ENCODE measurements at regions not wholly inside any gene's neighbourhood (a gene's known extent, or its start where the extent isn't known, plus 50 kb on each side); places are given as distances from the start of the nearest gene placed in this dataset.

DNA sequence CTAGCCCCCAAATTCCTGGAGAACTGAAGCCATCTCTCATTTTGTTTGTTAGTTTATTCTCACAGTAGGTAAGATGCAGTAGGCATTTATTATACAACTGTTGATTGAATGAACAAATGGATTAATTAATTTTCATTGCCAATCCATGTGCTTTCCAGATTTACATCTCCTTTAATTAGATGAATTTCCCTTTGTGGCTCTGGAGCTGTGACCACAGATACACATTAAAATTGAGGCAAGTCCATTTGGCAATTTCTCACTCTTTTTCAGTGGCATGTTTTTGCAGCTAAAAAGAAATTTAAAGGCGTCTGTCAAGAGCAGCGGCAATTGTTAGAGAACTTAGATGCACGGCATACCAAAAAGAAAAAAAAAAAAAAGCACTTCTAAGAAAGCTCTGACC lies 635.4 kb upstream of the SOX9 start:
- TF ChIP-seq, protein P1, sequence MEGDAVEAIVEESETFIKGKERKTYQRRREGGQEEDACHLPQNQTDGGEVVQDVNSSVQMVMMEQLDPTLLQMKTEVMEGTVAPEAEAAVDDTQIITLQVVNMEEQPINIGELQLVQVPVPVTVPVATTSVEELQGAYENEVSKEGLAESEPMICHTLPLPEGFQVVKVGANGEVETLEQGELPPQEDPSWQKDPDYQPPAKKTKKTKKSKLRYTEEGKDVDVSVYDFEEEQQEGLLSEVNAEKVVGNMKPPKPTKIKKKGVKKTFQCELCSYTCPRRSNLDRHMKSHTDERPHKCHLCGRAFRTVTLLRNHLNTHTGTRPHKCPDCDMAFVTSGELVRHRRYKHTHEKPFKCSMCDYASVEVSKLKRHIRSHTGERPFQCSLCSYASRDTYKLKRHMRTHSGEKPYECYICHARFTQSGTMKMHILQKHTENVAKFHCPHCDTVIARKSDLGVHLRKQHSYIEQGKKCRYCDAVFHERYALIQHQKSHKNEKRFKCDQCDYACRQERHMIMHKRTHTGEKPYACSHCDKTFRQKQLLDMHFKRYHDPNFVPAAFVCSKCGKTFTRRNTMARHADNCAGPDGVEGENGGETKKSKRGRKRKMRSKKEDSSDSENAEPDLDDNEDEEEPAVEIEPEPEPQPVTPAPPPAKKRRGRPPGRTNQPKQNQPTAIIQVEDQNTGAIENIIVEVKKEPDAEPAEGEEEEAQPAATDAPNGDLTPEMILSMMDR (conservative IDR thresholded peaks at IDR 0.05; ENCODE audit: low read depth, low read length): no peak
- TF ChIP-seq EZH2 (IDR thresholded peaks at IDR 0.05; ENCODE audit: borderline replicate concordance, low read depth, low read length, poor library complexity, severe bottlenecking): no peak
- Histone ChIP-seq H3K27ac (ENCODE audit: low read depth, low read length, poor library complexity, severe bottlenecking) (no peak overlapping the region), H3K27me3 (replicated peaks; ENCODE audit: insufficient read depth, low read depth, low read length, poor library complexity) (no peaks in the 10 kb centered on the region), H3K4me1 (ENCODE audit: insufficient read depth, low read length, poor library complexity, severe bottlenecking) (no peaks in the 10 kb centered on the region), H3K4me3 (ENCODE audit: low read depth, low read length, poor library complexity, severe bottlenecking) (no peak overlapping the region), H3K36me3 (ENCODE audit: insufficient read depth, low read length, poor library complexity, severe bottlenecking) (no peaks in the 10 kb centered on the region), H3K9me3 (ENCODE audit: low read depth, low read length, poor library complexity, severe bottlenecking) (no peaks in the 10 kb centered on the region)
- intact Hi-C loops (cut with micrococcal nuclease; ENCODE audit: unreplicated experiment): no loop called here
- ChIA-PET POLR2A (ENCODE audit: low non-redundant PET) (no interaction called here), CTCF (no interaction called here)
- DNase-seq (ENCODE audit: low spot score): no peak
- BruUV-seq (replicated peaks): no TSS peak

DNA sequence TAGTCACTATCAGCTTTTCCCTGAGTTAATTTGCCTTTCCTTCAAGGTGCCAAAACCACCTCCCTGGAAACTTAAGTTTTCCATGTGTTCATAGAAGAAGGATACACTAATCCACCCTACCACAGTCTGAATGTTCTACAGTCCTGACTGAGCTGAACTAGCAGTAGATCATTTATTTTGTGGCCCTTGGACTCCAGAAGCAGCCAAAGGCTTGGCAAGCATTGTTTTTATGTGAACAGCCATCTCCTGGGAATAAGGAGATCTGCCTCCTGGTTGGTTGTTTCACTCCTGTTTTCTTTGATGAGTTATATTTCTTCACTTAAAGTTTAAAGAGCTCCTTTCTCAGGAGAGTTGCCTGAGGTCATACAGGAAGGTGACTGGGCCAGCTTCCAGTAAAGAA lies 634.6 kb upstream of the SOX9 start:
- ChIA-PET CTCF (no interaction called here), POLR2A (ENCODE audit: low non-redundant PET) (no interaction called here)
- no peaks in the 10 kb centered on the region for H3K27me3 ChIP-seq (replicated peaks; ENCODE audit: insufficient read depth, low read depth, low read length, poor library complexity)
- no TSS peak for BruUV-seq (replicated peaks)
- no peak overlapping the region for H3K27ac ChIP-seq (ENCODE audit: low read depth, low read length, poor library complexity, severe bottlenecking)
- TF ChIP-seq, protein P1 (conservative IDR thresholded peaks at IDR 0.05; ENCODE audit: low read depth, low read length): no peak
- TF ChIP-seq EZH2 (IDR thresholded peaks at IDR 0.05; ENCODE audit: borderline replicate concordance, low read depth, low read length, poor library complexity, severe bottlenecking): no peak
- no peaks in the 10 kb centered on the region for H3K36me3 ChIP-seq (ENCODE audit: insufficient read depth, low read length, poor library complexity, severe bottlenecking)
- no peak for DNase-seq (ENCODE audit: low spot score)
- H3K4me3 ChIP-seq (ENCODE audit: low read depth, low read length, poor library complexity, severe bottlenecking): no peak overlapping the region
- H3K9me3 ChIP-seq (ENCODE audit: low read depth, low read length, poor library complexity, severe bottlenecking): no peaks in the 10 kb centered on the region
- intact Hi-C loops (cut with micrococcal nuclease; ENCODE audit: unreplicated experiment): no loop called here
- H3K4me1 ChIP-seq (ENCODE audit: insufficient read depth, low read length, poor library complexity, severe bottlenecking): no peaks in the 10 kb centered on the region

DNA sequence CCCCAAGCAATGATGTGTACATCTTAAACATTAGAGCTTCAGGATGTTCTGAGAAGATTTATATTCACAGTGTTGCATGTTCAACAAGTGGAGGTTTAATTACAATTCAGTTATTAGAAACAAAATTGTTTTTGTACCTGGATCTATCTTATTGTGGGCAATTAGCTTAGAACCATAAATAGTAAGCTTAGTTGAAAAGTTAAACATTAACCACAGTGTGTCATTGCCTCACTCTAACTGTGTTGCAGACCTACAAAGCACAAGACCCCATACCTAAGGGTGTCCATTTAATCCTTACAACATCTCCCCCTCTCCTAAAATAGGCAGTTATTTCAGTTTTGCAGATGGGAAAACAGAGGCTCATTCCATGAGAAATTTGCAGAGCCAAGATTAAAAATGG lies 632.0 kb upstream of the SOX9 start:
- DNase-seq (ENCODE audit: low spot score): no peak
- Histone ChIP-seq H3K9me3 (ENCODE audit: low read depth, low read length, poor library complexity, severe bottlenecking) (no peaks in the 10 kb centered on the region), H3K27me3 (replicated peaks; ENCODE audit: insufficient read depth, low read depth, low read length, poor library complexity) (no peaks in the 10 kb centered on the region), H3K36me3 (ENCODE audit: insufficient read depth, low read length, poor library complexity, severe bottlenecking) (no peaks in the 10 kb centered on the region), H3K27ac (ENCODE audit: low read depth, low read length, poor library complexity, severe bottlenecking) (no peak overlapping the region), H3K4me1 (ENCODE audit: insufficient read depth, low read length, poor library complexity, severe bottlenecking) (no peaks in the 10 kb centered on the region), H3K4me3 (ENCODE audit: low read depth, low read length, poor library complexity, severe bottlenecking) (no peak overlapping the region)
- BruUV-seq (replicated peaks): no TSS peak
- intact Hi-C loops (cut with micrococcal nuclease; ENCODE audit: unreplicated experiment): no loop called here
- TF ChIP-seq, protein P1 (conservative IDR thresholded peaks at IDR 0.05; ENCODE audit: low read depth, low read length): no peak
- no peak for TF ChIP-seq EZH2 (IDR thresholded peaks at IDR 0.05; ENCODE audit: borderline replicate concordance, low read depth, low read length, poor library complexity, severe bottlenecking)
- CTCF ChIA-PET: no interaction called here
- POLR2A ChIA-PET (ENCODE audit: low non-redundant PET): no interaction called here
